Adrenal gland (tissue), 9 donors: ENCODE measurements at regions not wholly inside any gene's neighbourhood (a gene's known extent, or its start where the extent isn't known, plus 50 kb on each side); places are given as distances from the start of the nearest gene placed in this dataset.

Experiments used
- DNase-seq, 7 donors: peaks; one replicate each; pipeline ENCODE4 v3.0.0-alpha.2; 2019 to 2020
- H3K27ac ChIP-seq, 5 donors: fragments of 200-600 bp; sonication (generic) in 4 of 5; 1 replicate in 3 of 5; 2 replicates in 2 of 5; pipeline versions ENCODE4 v1.5.1 to v1.8.0; 2016 to 2020; ENCODE audit warnings: mild to moderate bottlenecking in 1 of 5
- H3K27me3 ChIP-seq: fragments of 200-600 bp; 2 replicates; pipeline ENCODE4 v1.8.0; 2021
- H3K36me3 ChIP-seq, 2 donors: fragments of 200-600 bp; replicated peaks in 1 of 2; 1 replicate in 1 of 2; 2 replicates in 1 of 2; pipeline versions ENCODE4 v1.5.1 to v1.8.0; 2018 to 2022
- H3K4me1 ChIP-seq, 2 donors: fragments of 200-600 bp; replicated peaks in 1 of 2; 1 replicate in 1 of 2; 2 replicates in 1 of 2; pipeline versions ENCODE4 v1.5.1 to v1.8.0; 2018 to 2021
- H3K4me3 ChIP-seq, 4 donors: fragments of 200-600 bp; sonication (generic) in 3 of 4; one replicate each; pipeline ENCODE4 v1.5.1; 2016 to 2018
- H3K9me3 ChIP-seq, 3 donors: fragments of 200-600 bp; sonication (generic) in 1 of 3; replicated peaks in 1 of 3; 1 replicate in 2 of 3; 2 replicates in 1 of 3; pipeline versions ENCODE4 v1.5.1 to v1.8.0; 2016 to 2021
- POLR2A ChIP-seq, 2 donors: fragments of 450-650 bp; IDR thresholded peaks; one replicate each; pipeline ENCODE4 v1.6.1; 2017; ENCODE audit warnings: antibody characterized with exemption in 2 of 2, mild to moderate bottlenecking in 2 of 2, moderate library complexity in 1 of 2
- WGBS, 4 donors: extraction: QIAGEN DNeasy Blood & Tissue Kit in 2 of 4; methylation state at CpG; one replicate each; pipeline versions ENCODE4 v1.1.5 to v1.1.7; 2013 to 2017; 5-methylcytosine and 5-hydroxymethylcytosine counted together
- intact Hi-C, 2 donors: fragments of 100-400 bp; cut with DNase I; formaldehyde crosslinking; loops; one replicate each; pipeline versions ENCODE4 v1.14.1 to v1.15.0; 2022 to 2023
- TF ChIP-seq, protein P1 (sequence below), 6 experiments: fragments of 450-650 bp in 4 of 6; fragments of 200-600 bp in 2 of 6; sonication (generic) in 1 of 6; IDR thresholded peaks; 1 replicate in 5 of 6; 2 replicates in 1 of 6; pipeline versions ENCODE4 v1.5.1 to v1.8.0; 2016 to 2021; ENCODE audit warnings: antibody characterized with exemption in 6 of 6, mild to moderate bottlenecking in 2 of 6, moderate library complexity in 1 of 6
- donor health status: healthy with polysubstance abuse.
- donor health status: Bipolar disorder and iron deficiency.
- donor health status: DM: yes; HTN: yes; CAD: no.
- donor health status: DM: no; HTN: no; CAD: no.
- donor health status: DM: no; HTN: no; CAD: no.

DNA sequence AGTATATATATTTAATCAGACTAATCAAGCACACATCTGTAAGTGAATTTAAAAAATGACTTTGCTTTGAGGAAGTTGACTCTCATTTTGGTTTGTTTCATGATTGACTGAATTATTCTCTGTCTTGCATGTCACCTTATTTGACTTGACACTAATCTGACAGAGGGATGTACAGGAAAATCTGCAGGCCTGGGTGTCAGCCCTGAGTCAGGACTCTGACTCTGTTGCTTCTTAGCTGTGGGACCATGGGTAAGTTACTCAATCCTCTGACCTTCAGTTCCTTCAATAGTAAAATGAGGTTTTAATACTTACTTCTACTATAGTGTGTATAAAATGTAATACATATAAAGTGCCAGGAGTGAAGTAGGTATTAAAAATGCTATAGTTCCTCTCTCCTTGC, 415.9 kb downstream of the ARHGEF28 start:
- Histone ChIP-seq H3K36me3 (no peaks in the 10 kb centered on the region), H3K4me1 (no peaks in the 10 kb centered on the region), H3K4me3 (no peak overlapping the region), H3K9me3 (no peaks in the 10 kb centered on the region), H3K27me3 (no peaks in the 10 kb centered on the region), H3K27ac (no peak overlapping the region)
- TF ChIP-seq POLR2A (IDR thresholded peaks at IDR 0.05) = no peak
- TF ChIP-seq, protein P1, sequence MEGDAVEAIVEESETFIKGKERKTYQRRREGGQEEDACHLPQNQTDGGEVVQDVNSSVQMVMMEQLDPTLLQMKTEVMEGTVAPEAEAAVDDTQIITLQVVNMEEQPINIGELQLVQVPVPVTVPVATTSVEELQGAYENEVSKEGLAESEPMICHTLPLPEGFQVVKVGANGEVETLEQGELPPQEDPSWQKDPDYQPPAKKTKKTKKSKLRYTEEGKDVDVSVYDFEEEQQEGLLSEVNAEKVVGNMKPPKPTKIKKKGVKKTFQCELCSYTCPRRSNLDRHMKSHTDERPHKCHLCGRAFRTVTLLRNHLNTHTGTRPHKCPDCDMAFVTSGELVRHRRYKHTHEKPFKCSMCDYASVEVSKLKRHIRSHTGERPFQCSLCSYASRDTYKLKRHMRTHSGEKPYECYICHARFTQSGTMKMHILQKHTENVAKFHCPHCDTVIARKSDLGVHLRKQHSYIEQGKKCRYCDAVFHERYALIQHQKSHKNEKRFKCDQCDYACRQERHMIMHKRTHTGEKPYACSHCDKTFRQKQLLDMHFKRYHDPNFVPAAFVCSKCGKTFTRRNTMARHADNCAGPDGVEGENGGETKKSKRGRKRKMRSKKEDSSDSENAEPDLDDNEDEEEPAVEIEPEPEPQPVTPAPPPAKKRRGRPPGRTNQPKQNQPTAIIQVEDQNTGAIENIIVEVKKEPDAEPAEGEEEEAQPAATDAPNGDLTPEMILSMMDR (IDR thresholded peaks at IDR 0.05) = no peak
- intact Hi-C loops = no loop called here
- DNase-seq = no peak

GRCh38 chr5:74040811-74041491, 415.0 kb downstream of the ARHGEF28 start:
- no peak for DNase-seq
- WGBS, 4 donors = 68 to 91% (median 83%) methylated on average over 5 of the region's 5 CpGs
- no peak overlapping the region for H3K27ac ChIP-seq
- no peaks in the 10 kb centered on the region for H3K36me3 ChIP-seq
- no peaks in the 10 kb centered on the region for H3K9me3 ChIP-seq
- H3K4me1 ChIP-seq = no peaks in the 10 kb centered on the region
- no peak for TF ChIP-seq POLR2A (IDR thresholded peaks at IDR 0.05)
- TF ChIP-seq, protein P1 (IDR thresholded peaks at IDR 0.05) = no peak
- no peaks in the 10 kb centered on the region for H3K27me3 ChIP-seq
- no peak overlapping the region for H3K4me3 ChIP-seq
- intact Hi-C loops = no loop called here

DNA sequence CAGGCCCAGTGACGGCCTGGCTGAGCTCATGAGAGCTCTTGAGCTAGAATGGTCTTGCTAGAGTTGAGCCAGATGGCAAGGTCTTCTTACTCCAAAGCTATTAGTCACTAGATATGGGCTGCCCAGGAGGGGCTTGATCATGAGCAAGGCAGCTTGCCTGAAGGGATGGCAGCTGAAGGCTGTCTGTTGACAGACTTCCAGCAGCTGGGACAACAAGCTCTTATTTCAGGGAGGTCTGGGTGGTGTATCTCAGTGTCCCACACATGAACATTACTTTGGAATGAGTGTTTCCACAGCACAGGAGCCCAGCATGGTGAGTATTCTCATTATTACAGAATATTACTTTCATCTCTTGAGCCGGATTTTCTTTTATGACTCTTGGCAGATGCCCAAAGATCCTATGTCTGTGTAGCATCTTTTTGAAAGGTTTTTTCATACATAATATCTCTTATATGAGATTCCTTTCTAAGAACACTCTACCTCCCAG, 414.1 kb downstream of the ARHGEF28 start:
- no peaks in the 10 kb centered on the region for H3K4me1 ChIP-seq

DNA sequence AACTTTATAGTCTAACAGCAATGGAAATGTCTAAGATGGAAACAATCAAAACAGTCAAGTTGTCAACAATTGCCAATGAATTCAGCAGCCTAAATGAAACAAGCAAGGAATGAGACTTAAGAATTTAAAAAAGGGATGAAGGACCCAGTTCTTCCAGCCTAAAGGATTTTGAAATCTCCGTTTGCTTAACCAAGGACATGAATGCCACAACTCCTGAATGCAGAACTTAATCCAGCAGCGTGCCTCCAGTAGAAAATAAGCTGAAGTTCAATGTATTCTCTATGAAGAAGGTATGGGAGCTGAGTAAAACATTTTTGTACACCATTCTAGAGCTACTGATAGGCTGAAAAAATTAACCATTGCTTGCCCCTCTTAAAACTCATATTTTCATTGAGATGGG, 411.3 kb downstream of the ARHGEF28 start:
- no peak for DNase-seq
- no peaks in the 10 kb centered on the region for H3K27me3 ChIP-seq
- 75 to 88% (median 85%) methylated on average over 2 of the region's 2 CpGs for WGBS, 4 donors
- TF ChIP-seq POLR2A (IDR thresholded peaks at IDR 0.05) = no peak
- TF ChIP-seq, protein P1 (IDR thresholded peaks at IDR 0.05) = no peak
- no peak overlapping the region for H3K4me3 ChIP-seq
- intact Hi-C loops = loop anchor here (5.0 to 10.0 kb wide), 2 partner anchors 605 to 607 kb away; partner anchors contain the start of gene ENC1 (in 2 of the 2)
- no peak overlapping the region for H3K27ac ChIP-seq
- no peaks in the 10 kb centered on the region for H3K36me3 ChIP-seq
- H3K4me1 ChIP-seq = no peaks in the 10 kb centered on the region
- H3K9me3 ChIP-seq = no peaks in the 10 kb centered on the region

More for the DNA sequence above, 414.1 kb downstream of the ARHGEF28 start:
- WGBS, 4 donors = 73 to 79% (median 77%) methylated on average over 2 of the region's 2 CpGs
- TF ChIP-seq, protein P1 (IDR thresholded peaks at IDR 0.05) = no peak
- no peak for TF ChIP-seq POLR2A (IDR thresholded peaks at IDR 0.05)
- H3K9me3 ChIP-seq = no peaks in the 10 kb centered on the region
- intact Hi-C loops = no loop called here
- no peak overlapping the region for H3K4me3 ChIP-seq
- H3K36me3 ChIP-seq = no peaks in the 10 kb centered on the region
- no peak overlapping the region for H3K27ac ChIP-seq
- no peaks in the 10 kb centered on the region for H3K27me3 ChIP-seq
- DNase-seq = peak in 1 of 7 donors; percentile 18
